Activated T-cell treated with anti-CD3 and anti-CD28 coated beads, Interleukin-2, amount 50 U/mL, for 48 hours (primary cell): ENCODE measurements at regions not wholly inside any gene's neighbourhood (a gene's known extent, or its start where the extent isn't known, plus 50 kb on each side); places are given as distances from the start of the nearest gene placed in this dataset.
"Not testable (repeated sequence)": the region's sequence is repeated elsewhere in the genome, so short reads cannot be mapped to it uniquely, and the experiment has no call there.

Experiments used
- DNase-seq, 2 experiments: peaks; one replicate each; pipeline ENCODE4 v3.0.0-alpha.2; 2020

GRCh38 chr22:22374579-22374978 lies 130.0 kb downstream of the VPREB1 start:
- no peak for DNase-seq

DNA sequence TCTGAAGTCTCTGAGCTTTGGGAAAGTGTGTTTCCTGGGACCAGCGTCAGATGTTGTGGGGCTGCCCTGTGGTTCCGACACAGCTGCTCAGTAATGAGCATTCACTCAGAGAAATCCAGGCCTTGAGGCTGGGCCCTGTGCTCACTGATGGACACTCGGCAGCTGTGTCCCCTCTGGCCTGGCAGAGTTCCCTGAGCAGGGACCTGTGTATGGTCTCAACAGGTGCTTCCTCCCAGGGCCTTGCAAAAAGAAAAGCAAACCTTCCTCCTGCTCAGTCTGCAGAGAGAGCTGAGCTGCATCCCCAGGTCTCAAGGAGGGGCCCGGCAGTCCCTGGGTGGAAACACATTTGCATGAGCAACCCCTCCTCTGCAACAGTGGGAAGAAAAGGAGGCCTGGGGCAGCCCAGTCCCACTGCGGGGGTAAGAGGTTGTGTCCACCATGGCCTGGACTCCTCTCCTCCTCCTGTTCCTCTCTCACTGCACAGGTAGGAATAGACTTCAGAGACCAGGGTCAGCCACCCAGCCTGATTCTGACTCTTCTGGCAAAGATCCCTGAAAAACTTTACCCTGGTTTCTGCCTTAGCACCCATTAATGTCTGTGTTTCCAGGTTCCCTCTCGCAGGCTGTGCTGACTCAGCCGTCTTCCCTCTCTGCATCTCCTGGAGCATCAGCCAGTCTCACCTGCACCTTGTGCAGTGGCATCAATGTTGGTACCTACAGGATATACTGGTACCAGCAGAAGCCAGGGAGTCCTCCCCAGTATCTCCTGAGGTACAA lies 131.2 kb downstream of the VPREB1 start:
- no peak for DNase-seq

DNA sequence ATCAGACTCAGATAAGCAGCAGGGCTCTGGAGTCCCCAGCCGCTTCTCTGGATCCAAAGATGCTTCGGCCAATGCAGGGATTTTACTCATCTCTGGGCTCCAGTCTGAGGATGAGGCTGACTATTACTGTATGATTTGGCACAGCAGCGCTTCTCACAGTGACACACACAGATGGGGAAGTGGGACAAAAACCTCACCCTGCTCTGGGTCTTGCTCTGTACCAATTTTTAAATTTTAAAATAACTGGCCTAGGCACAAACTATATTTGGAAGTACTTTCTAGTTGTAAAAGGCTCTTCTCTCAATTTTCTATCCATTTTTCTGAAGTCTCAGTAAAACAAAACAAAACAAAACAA lies 131.7 kb downstream of the VPREB1 start:
- no peak for DNase-seq

DNA sequence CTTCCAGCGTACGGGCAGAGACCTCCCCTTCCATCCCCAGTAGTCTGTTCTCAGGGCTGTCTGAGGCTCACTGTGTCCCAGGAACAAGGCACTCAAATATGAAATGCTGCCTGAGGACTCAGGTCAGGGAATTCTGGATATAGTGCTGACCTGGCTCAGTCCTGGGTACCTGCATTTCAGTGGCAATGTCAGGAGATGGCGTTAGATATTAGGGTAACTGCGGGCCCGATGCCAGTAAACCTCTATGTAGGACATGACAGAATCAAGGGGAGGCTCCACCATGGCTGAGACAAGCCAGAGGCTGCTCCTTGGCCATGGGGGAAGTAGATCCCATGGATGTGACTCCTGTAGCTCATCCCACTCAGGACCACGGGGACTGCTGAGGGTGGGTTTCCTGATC lies 131.7 kb downstream of the ZNF280B start:
- not testable (repeated sequence) for DNase-seq

- no peak for DNase-seq
Observed at GRCh38 chr22:22377335-22377734, 131.2 kb downstream of the ZNF280B start.

- DNase-seq = no peak
Observed at GRCh38 chr22:22378446-22379415, 129.8 kb downstream of the ZNF280B start.

DNA sequence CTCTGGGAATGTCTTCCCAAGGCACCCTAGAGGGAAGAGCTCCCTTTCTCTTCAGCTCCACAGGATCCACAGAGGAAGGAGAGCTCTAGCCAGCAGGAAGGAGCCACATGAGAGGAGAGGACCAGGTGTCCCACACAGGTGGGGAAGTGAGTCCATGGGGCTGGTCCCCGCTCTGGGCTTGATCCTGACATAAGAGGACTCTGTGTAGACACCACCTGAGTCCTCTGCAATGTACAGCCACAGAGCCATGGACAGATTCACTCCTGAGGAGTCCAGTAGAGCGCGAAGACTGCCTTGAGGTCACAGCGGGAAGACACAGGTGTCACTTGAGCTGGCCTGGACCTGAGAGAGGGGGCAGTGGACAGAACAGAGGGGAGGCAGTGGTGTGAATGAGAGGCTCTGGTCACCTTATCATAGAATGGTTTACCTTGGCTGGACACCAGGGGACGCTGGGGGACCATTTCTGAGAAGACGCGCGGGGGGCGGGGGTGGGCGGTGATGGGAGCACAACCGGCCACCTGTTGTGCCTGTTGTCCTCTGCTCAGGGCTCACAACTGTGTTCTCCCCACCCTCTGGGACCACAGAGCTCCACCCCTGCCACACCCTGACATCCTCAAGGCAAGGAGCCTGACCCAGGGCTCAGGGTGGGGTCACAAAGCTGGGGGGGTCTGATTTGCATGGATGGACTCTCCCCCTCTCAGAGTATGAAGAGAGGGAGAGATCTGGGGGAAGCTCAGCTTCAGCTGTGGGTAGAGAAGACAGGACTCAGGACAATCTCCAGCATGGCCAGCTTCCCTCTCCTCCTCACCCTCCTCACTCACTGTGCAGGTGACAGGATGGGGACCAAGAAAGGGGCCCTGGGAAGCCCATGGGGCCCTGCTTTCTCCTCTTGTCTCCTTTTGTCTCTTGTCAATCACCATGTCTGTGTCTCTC lies 128.2 kb downstream of the ZNF280B start:
- no peak for DNase-seq

DNA sequence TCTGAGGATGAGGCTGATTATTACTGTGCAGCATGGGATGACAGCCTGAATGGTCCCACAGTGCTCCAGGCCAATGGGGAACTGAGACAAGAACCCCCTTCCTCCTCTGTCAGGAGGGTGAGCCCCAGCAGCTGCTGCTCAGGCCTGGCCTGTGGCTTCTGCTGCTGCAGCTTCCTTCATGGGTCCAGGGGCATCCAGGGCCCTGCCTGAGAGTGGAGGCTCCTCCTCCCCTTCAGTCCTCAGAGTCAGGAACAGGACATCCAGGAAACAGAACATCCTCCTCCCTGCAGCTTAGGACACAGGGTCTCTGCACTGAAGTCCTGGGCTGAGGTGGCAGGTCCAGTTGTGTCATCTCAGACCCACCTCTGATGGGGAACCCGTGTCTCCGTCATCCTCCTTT lies 127.2 kb downstream of the ZNF280B start:
- not testable (repeated sequence) for DNase-seq

DNA sequence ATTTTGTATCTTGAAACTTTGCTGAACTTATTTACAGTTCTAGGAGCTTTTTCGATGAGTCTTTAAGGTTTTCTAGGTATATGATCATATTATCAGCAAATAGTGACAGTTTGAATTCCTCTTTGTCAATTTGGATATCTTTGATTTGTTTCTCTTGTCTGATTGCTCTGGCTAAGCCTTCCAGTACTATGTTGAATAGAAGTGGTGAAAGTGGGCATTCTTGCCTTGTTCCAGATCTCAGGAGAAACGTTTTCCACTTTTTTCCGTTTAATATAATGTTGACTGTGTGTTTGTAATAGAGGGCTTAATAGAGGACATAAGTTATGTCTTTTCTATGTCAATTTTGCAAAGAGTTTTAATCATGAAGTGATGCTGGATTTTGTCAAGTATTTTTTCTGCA lies 124.3 kb downstream of the ZNF280B start:
- no peak for DNase-seq

GRCh38 chr22:22384668-22385244 lies 123.8 kb downstream of the ZNF280B start:
- no peak for DNase-seq

DNA sequence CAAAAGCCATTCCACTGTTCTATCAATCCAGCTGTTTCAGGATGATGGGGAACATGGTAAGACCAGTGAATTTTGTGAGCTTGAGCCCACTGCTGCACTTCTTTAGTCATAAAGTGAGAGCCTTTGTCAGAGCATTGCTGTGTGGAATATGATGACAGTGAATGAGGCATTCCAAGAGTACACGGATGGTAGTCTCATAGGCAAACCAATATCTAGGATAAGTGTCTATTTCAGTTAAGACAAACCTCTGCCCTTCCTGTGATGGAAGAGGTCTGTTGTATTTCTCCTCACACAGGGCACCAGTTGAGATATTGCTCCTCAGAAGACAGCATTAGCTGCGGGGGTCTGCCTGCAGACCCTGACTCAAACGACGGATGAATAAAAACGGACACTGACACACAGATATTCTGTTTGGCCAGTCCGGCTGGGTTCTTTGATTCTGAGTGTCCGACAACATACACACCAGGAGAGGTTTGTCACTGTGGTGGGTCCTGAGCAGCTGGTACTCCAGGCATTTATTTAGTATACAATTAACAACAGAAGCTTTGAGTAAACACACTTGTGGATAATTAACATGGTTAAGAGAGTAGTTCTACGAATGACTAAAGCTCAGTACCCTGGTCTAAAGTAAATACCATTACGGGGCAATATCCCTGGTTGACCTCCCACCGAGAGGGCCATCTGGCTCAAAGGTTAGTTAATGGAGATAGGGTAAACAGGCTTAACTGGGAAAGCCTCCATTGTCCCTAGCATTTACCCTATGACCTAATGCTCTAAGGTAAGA lies 121.7 kb downstream of the ZNF280B start:
- no peak for DNase-seq

- DNase-seq = no peak
Observed at GRCh38 chr22:22387386-22387736, 121.2 kb downstream of the ZNF280B start.

GRCh38 chr22:22388090-22388489 lies 120.5 kb downstream of the ZNF280B start:
- DNase-seq = no peak

DNA sequence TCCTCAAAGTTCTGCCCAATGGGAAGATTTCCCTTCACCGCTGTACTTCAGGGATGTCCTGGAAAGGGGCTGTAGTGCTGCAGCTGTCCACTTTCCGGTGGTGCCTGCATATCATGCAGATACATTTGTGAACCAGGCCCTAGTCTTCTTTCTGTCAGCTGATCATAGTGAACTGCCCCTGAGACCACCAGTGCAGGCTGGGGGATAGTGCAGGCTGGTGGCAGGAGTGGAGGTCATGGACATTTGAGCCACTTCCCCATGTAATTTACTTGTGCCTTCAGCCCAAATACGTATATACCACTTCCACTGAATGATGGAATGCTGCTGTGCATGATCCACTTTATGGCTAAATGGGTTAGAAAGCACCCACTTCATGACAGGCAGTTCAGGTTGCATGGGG lies 120.0 kb downstream of the ZNF280B start:
- no peak for DNase-seq

DNA sequence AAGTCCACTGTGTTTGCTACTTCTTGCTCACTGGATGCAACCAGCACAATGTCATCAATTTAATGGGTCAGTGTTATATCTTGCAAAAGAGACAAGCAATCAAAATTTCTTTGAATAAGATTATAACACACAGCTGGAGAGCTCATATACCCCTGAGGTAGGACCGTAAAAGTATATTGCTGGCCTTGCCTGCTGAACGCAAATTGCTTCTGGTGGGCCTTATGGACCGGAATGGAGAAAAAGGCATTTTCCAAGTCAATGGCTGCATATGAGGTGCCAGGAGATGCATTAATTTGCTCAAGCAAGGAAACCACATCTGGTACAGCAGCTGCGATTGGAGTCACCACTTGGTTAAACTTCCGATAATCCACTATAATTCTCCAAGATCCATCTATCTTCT lies 119.1 kb downstream of the ZNF280B start:
- no peak for DNase-seq

GRCh38 chr22:22390989-22391388 lies 117.6 kb downstream of the ZNF280B start:
- DNase-seq = no peak

GRCh38 chr22:22391543-22391942 lies 117.0 kb downstream of the ZNF280B start:
- no peak for DNase-seq

DNA sequence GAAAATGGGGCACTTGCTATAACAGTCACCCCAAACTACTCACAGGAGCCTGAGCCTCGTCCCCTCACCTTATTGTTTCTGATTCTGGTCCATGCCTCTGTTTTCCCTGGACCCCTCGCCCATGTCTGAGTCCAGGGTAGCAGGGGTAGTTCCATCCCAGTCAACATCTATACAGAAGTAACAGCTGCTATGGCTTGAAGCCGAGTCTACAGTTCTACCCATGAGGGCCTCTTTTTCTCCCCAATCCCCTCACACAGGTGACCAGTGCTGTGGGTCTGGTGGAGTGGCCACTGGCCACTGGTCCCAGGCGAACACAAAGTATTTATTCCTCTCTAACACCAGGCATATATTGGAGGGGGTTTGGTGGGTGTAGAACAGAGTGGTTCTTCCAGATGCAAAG lies 116.4 kb downstream of the ZNF280B start:
- no peak for DNase-seq

DNA sequence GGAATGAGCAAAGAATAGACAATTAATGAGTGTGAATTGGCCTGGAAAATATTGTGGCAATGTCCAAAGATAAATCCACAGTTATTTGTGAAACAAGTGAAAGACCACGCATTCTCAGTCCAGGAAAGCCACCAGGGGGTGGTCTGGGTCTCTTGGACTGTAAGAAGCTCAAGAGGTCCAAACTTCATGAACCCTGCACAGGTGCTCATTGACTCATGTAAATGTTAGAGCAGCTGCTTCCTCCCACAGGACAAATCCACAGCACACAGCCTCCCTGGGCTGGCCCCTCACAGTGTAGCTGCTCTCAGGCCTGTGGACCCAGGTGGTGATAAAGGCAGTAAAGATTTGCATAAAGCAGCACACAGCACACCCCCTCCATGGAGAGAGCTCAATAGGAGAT lies 114.0 kb downstream of the ZNF280B start:
- no peak for DNase-seq

GRCh38 chr22:22395245-22395644 lies 113.3 kb downstream of the ZNF280B start:
- DNase-seq = no peak

- DNase-seq = no peak
Observed at GRCh38 chr22:22396741-22397291, 111.7 kb downstream of the ZNF280B start.
